Activated CD8-positive, alpha-beta T cell treated with anti-CD3 and anti-CD28 coated beads for 36 hours (primary cell): ENCODE measurements at regions not wholly inside any gene's neighbourhood (a gene's known extent, or its start where the extent isn't known, plus 50 kb on each side); places are given as distances from the start of the nearest gene placed in this dataset.
"Not testable (repeated sequence)": the region's sequence is repeated elsewhere in the genome, so short reads cannot be mapped to it uniquely, and the experiment has no call there.

Experiments used
- ATAC-seq: fragments of 200-7000 bp; cut with Tn5 transposase; one replicate; pipeline ENCODE4 v1.10.0; 2021; ENCODE audit warnings: mild to moderate bottlenecking, moderate library complexity
- CTCF ChIA-PET: fragments of 350-600 bp; sonication (Branson Sonifier 250); formaldehyde crosslinking; loops from one replicate; lab custom pipeline; 2021; ENCODE audit warnings: antibody characterized with exemption; lab: Charles Lee
- POLR2A ChIA-PET: fragments of 350-600 bp; sonication (Branson Sonifier 250); formaldehyde crosslinking; loops from one replicate; lab custom pipeline; 2021; ENCODE audit warnings: antibody characterized with exemption; lab: Charles Lee
- DNase-seq: peaks from one replicate; pipeline ENCODE4 v3.0.0-alpha.2; 2020
- H3K27ac Mint-ChIP-seq: one replicate; pipeline ENCODE4 v1.8.0; 2021; ENCODE audit warnings: mild to moderate bottlenecking, mixed read lengths
- H3K27me3 Mint-ChIP-seq: one replicate; pipeline ENCODE4 v1.8.0; 2021; ENCODE audit warnings: mixed read lengths
- H3K36me3 Mint-ChIP-seq: one replicate; pipeline ENCODE4 v1.8.0; 2021; ENCODE audit warnings: low read depth, mixed read lengths
- H3K4me1 Mint-ChIP-seq: one replicate; pipeline ENCODE4 v1.8.0; 2021; ENCODE audit warnings: low read depth, mixed read lengths
- H3K4me3 Mint-ChIP-seq: one replicate; pipeline ENCODE4 v1.8.0; 2021; ENCODE audit warnings: mild to moderate bottlenecking, moderate library complexity, mixed read lengths
- H3K9me3 Mint-ChIP-seq: one replicate; pipeline ENCODE4 v1.8.0; 2021; ENCODE audit warnings: mixed read lengths
- CTCF ChIP-seq: fragments of 200-600 bp; IDR thresholded peaks from one replicate; pipeline ENCODE4 v1.8.0; 2022; ENCODE audit warnings: antibody characterized with exemption, mild to moderate bottlenecking
- intact Hi-C: fragments of 100-400 bp; cut with micrococcal nuclease; formaldehyde crosslinking; loops from one replicate; pipeline ENCODE4 v1.10.0; 2022

- intact Hi-C loops: no loop called here
- Mint-ChIP-seq H3K4me1 (peaks cover 20% of the 10 kb centered on the region), H3K4me3 (peak overlapping the region; percentile 74), H3K27me3 (no peaks in the 10 kb centered on the region), H3K9me3 (no peaks in the 10 kb centered on the region), H3K27ac (peak overlapping the region; percentile 79), H3K36me3 (no peaks in the 10 kb centered on the region)
- POLR2A ChIA-PET: interaction anchor here (0.6 to 9.7 kb wide), 2 partner anchors 22 to 59 kb away, joined by 3 to 692 read pairs; a partner anchor contains a TSS
- CTCF ChIA-PET: interaction anchor here (0.7 to 1.2 kb wide), 13 partner anchors 9 to 770 kb away, joined by 3 to 15 read pairs (median 4); a partner anchor contains a TSS
- peak; percentile 78 for TF ChIP-seq CTCF
- DNase-seq: peak; percentile 91
- peak; percentile 75 for ATAC-seq
Measured at GRCh38 chr6:27126815-27127537, 120.5 kb upstream of the PRSS16 start.

GRCh38 chr6:27127874-27128273 lies 119.6 kb upstream of the PRSS16 start:
- CTCF ChIA-PET: interaction anchor here (0.7 to 1.2 kb wide), 7 partner anchors 10 to 769 kb away, joined by 3 to 15 read pairs (median 4); a partner anchor contains a TSS
- H3K36me3 Mint-ChIP-seq, intact Hi-C loops, ATAC-seq, H3K27me3 Mint-ChIP-seq, H3K9me3 Mint-ChIP-seq, H3K27ac Mint-ChIP-seq, DNase-seq: not testable (repeated sequence)
- H3K4me1 Mint-ChIP-seq: peaks cover 20% of the 10 kb centered on the region
- POLR2A ChIA-PET: interaction anchor here (9.7 kb wide), 1 partner anchor 21 kb away, joined by 692 read pairs; a partner anchor contains a TSS
- H3K4me3 Mint-ChIP-seq: peak overlapping the region; percentile 74

GRCh38 chr6:27128311-27129094 lies 119.0 kb upstream of the PRSS16 start:
- TF ChIP-seq CTCF: no peak
- Mint-ChIP-seq H3K9me3 (no peaks in the 10 kb centered on the region), H3K27ac (no peak overlapping the region), H3K27me3 (no peaks in the 10 kb centered on the region), H3K4me1 (peaks cover 20% of the 10 kb centered on the region), H3K36me3 (no peaks in the 10 kb centered on the region), H3K4me3 (no peak overlapping the region)
- no peak for ATAC-seq
- intact Hi-C loops: no loop called here
- POLR2A ChIA-PET: interaction anchor here (1.0 to 9.7 kb wide), 3 partner anchors 21 to 591 kb away, joined by 3 to 692 read pairs (median 3); a partner anchor contains a TSS
- DNase-seq: no peak
- CTCF ChIA-PET: interaction anchor here (1.2 to 1.3 kb wide), 2 partner anchors 18 to 767 kb away, joined by 3 to 4 read pairs; no protein-coding TSS in a partner anchor

- H3K4me1 Mint-ChIP-seq: peaks cover 24% of the 10 kb centered on the region
- ATAC-seq (no peak), DNase-seq (no peak)
- CTCF ChIA-PET: interaction anchor here (1.2 to 1.3 kb wide), 2 partner anchors 19 to 767 kb away, joined by 3 to 4 read pairs; no protein-coding TSS in a partner anchor
- H3K36me3 Mint-ChIP-seq: peaks cover 5% of the 10 kb centered on the region
- no peak for TF ChIP-seq CTCF
- H3K27ac Mint-ChIP-seq: no peak overlapping the region
- POLR2A ChIA-PET: interaction anchor here (1.0 to 9.7 kb wide), 3 partner anchors 20 to 592 kb away, joined by 3 to 692 read pairs (median 3); a partner anchor contains a TSS
- H3K27me3 Mint-ChIP-seq: no peaks in the 10 kb centered on the region
- intact Hi-C loops: no loop called here
- H3K4me3 Mint-ChIP-seq: no peak overlapping the region
- H3K9me3 Mint-ChIP-seq: no peaks in the 10 kb centered on the region
Measured at GRCh38 chr6:27129095-27129815, 118.2 kb upstream of the PRSS16 start.

- ATAC-seq (no peak), DNase-seq (no peak)
- CTCF ChIA-PET: interaction anchor here (1.4 to 1.7 kb wide), 2 partner anchors 15 to 32 kb away, joined by 3 to 4 read pairs; no protein-coding TSS in a partner anchor
- Mint-ChIP-seq H3K36me3 (peaks cover 5% of the 10 kb centered on the region), H3K27me3 (no peaks in the 10 kb centered on the region), H3K4me1 (peaks cover 24% of the 10 kb centered on the region), H3K4me3 (no peak overlapping the region), H3K9me3 (no peaks in the 10 kb centered on the region), H3K27ac (no peak overlapping the region)
- POLR2A ChIA-PET: interaction anchor here (1.0 to 9.7 kb wide), 7 partner anchors 8 to 858 kb away, joined by 3 to 692 read pairs (median 46); a partner anchor contains a TSS
- TF ChIP-seq CTCF: no peak
- intact Hi-C loops: loop anchor here (5.0 to 10.0 kb wide), 2 partner anchors 677 to 1095 kb away; a partner anchor contains a TSS
Measured at GRCh38 chr6:27129917-27130316, 117.6 kb upstream of the PRSS16 start.
